GM19240 (cell line): ENCODE measurements at regions not wholly inside any gene's neighbourhood (a gene's known extent, or its start where the extent isn't known, plus 50 kb on each side); places are given as distances from the start of the nearest gene placed in this dataset.

Experiments used
- DNase-seq: peaks from one replicate; pipeline ENCODE4 v3.0.0; 2011; ENCODE audit warnings: low spot score; ENCODE audit not compliant: insufficient read length

GRCh38 chr11:15484398-15484797, 369.7 kb downstream of the INSC start:
- no peak for DNase-seq

GRCh38 chr11:15485432-15485831, 370.7 kb downstream of the INSC start:
- DNase-seq: no peak

- DNase-seq: no peak
These were observed 374.6 kb downstream of the INSC start for GRCh38 chr11:15489281-15489680.

GRCh38 chr11:15490535-15490934, 375.8 kb downstream of the INSC start:
- no peak for DNase-seq

- no peak for DNase-seq
These were observed 378.3 kb downstream of the INSC start for GRCh38 chr11:15493066-15493465.

GRCh38 chr11:15493921-15494620, 379.3 kb downstream of the INSC start:
- DNase-seq: no peak

GRCh38 chr11:15494740-15495139, 380.0 kb downstream of the INSC start:
- no peak for DNase-seq

GRCh38 chr11:15495462-15495861, 380.7 kb downstream of the INSC start:
- DNase-seq: no peak

- DNase-seq: no peak
These were observed 382.6 kb downstream of the INSC start for GRCh38 chr11:15497366-15497765.

GRCh38 chr11:15499674-15500073, 385.0 kb downstream of the INSC start:
- no peak for DNase-seq

- no peak for DNase-seq
These were observed 385.9 kb downstream of the INSC start for GRCh38 chr11:15500643-15501042.

- no peak for DNase-seq
These were observed 386.8 kb downstream of the INSC start for GRCh38 chr11:15501566-15501965.

GRCh38 chr11:15505155-15505554, 390.4 kb downstream of the INSC start:
- no peak for DNase-seq

GRCh38 chr11:15507592-15507991, 392.9 kb downstream of the INSC start:
- DNase-seq: no peak

GRCh38 chr11:15509082-15509481, 394.4 kb downstream of the INSC start:
- no peak for DNase-seq

GRCh38 chr11:15519124-15519791, 404.5 kb downstream of the INSC start:
- no peak for DNase-seq

GRCh38 chr11:15519911-15520310, 405.2 kb downstream of the INSC start:
- DNase-seq: no peak

GRCh38 chr11:15523543-15523942, 408.8 kb downstream of the INSC start:
- no peak for DNase-seq

GRCh38 chr11:15525582-15525981, 410.9 kb downstream of the INSC start:
- DNase-seq: no peak

GRCh38 chr11:15526032-15526431, 411.3 kb downstream of the INSC start:
- DNase-seq: no peak

- DNase-seq: no peak
These were observed 412.2 kb downstream of the INSC start for GRCh38 chr11:15526859-15527450.

GRCh38 chr11:15532432-15532831, 417.7 kb downstream of the INSC start:
- DNase-seq: no peak

- no peak for DNase-seq
These were observed 419.5 kb downstream of the INSC start for GRCh38 chr11:15534266-15534665.
